H9 (cell line): ENCODE measurements at regions not wholly inside any gene's neighbourhood (a gene's known extent, or its start where the extent isn't known, plus 50 kb on each side); places are given as distances from the start of the nearest gene placed in this dataset.

ENCODE experiments used
- DNase-seq: peaks from one replicate; pipeline ENCODE4 v3.0.0-alpha.2; 2017
- H2AFZ ChIP-seq: one replicate; pipeline ENCODE4 v1.6.1; 2013; ENCODE audit warnings: mild to moderate bottlenecking, low read length, control low read depth, moderate library complexity
- H2AK5ac ChIP-seq: 2 replicates; pipeline ENCODE4 v1.6.1; 2013; ENCODE audit warnings: low read length, control low read depth, mixed read lengths; ENCODE audit not compliant: insufficient read length
- H2BK120ac ChIP-seq: one replicate; pipeline ENCODE4 v1.6.1; 2013; ENCODE audit warnings: low read depth, mild to moderate bottlenecking, low read length, control low read depth, inconsistent platforms; ENCODE audit not compliant: poor library complexity, severe bottlenecking
- H2BK12ac ChIP-seq: 2 replicates; pipeline ENCODE4 v1.6.1; 2013; ENCODE audit warnings: low read length, control low read depth, mixed read lengths, low read depth; ENCODE audit not compliant: insufficient read length
- H2BK15ac ChIP-seq: 2 replicates; pipeline ENCODE4 v1.6.1; 2013; ENCODE audit warnings: low read depth, low read length, control low read depth
- H2BK20ac ChIP-seq: one replicate; pipeline ENCODE4 v1.6.1; 2013; ENCODE audit warnings: low read depth, mild to moderate bottlenecking, low read length, control low read depth, inconsistent platforms; ENCODE audit not compliant: poor library complexity, severe bottlenecking
- H2BK5ac ChIP-seq: 2 replicates; pipeline ENCODE4 v1.6.1; 2013; ENCODE audit warnings: low read length, control low read depth, mixed read lengths; ENCODE audit not compliant: insufficient read length
- H3K14ac ChIP-seq: 2 replicates; pipeline ENCODE4 v1.6.1; 2013; ENCODE audit warnings: low read length, control low read depth; ENCODE audit not compliant: insufficient read depth
- H3K18ac ChIP-seq: 2 replicates; pipeline ENCODE4 v1.6.1; 2013; ENCODE audit warnings: low read depth, mild to moderate bottlenecking, mixed read lengths, low read length, control low read depth; ENCODE audit not compliant: insufficient read length
- H3K23ac ChIP-seq: 2 replicates; pipeline ENCODE4 v1.6.1; 2013; ENCODE audit warnings: low read length, control low read depth, mixed read lengths, low read depth; ENCODE audit not compliant: insufficient read length
- H3K23me2 ChIP-seq: 2 replicates; pipeline ENCODE4 v1.6.1; 2013; ENCODE audit warnings: low read depth, mild to moderate bottlenecking, mixed read lengths, low read length, control low read depth; ENCODE audit not compliant: insufficient read length, poor library complexity, severe bottlenecking
- H3K27ac ChIP-seq: 2 replicates; pipeline ENCODE4 v1.5.1; 2013; ENCODE audit warnings: low read length, control low read depth, mixed read lengths, low read depth; ENCODE audit not compliant: insufficient read length
- H3K27me3 ChIP-seq: 2 replicates; pipeline ENCODE4 v1.6.1; 2013; ENCODE audit warnings: low read length, control low read depth, inconsistent platforms; ENCODE audit not compliant: insufficient read depth
- H3K4ac ChIP-seq: 2 replicates; pipeline ENCODE4 v1.6.1; 2013; ENCODE audit warnings: low read depth, mild to moderate bottlenecking, control low read depth, inconsistent platforms, low read length, moderate library complexity
- H3K4me1 ChIP-seq: 2 replicates; pipeline ENCODE4 v1.6.1; 2013; ENCODE audit warnings: low read length, control low read depth, inconsistent platforms; ENCODE audit not compliant: insufficient read depth
- H3K4me2 ChIP-seq: 2 replicates; pipeline ENCODE4 v1.6.1; 2013; ENCODE audit warnings: low read length, control low read depth, mixed read lengths; ENCODE audit not compliant: insufficient read length, insufficient read depth
- H3K56ac ChIP-seq: 2 replicates; pipeline ENCODE4 v1.6.1; 2013; ENCODE audit warnings: low read depth, mild to moderate bottlenecking, mixed read lengths, low read length, control low read depth; ENCODE audit not compliant: insufficient read length
- H3K79me1 ChIP-seq: 2 replicates; pipeline ENCODE4 v1.6.1; 2013; ENCODE audit warnings: low read depth, mild to moderate bottlenecking, moderate library complexity, low read length, control low read depth, inconsistent platforms; ENCODE audit not compliant: insufficient read depth, poor library complexity, severe bottlenecking
- H3K79me2 ChIP-seq: 2 replicates; pipeline ENCODE4 v1.6.1; 2013; ENCODE audit warnings: low read length, control low read depth, inconsistent platforms; ENCODE audit not compliant: insufficient read depth
- H3K9ac ChIP-seq: 2 replicates; pipeline ENCODE4 v1.6.1; 2013; ENCODE audit warnings: low read length, control low read depth, mixed read lengths; ENCODE audit not compliant: insufficient read length; ENCODE audit errors: extremely low read depth
- H3K9me3 ChIP-seq: one replicate; pipeline ENCODE4 v1.6.1; 2013; ENCODE audit warnings: low read depth, low read length, inconsistent platforms; ENCODE audit not compliant: control insufficient read depth
- H3T11ph ChIP-seq: one replicate; pipeline ENCODE4 v1.6.1; 2013; ENCODE audit warnings: mild to moderate bottlenecking, low read length, control low read depth, inconsistent platforms
- H4K20me1 ChIP-seq: one replicate; pipeline ENCODE4 v1.6.1; 2013; ENCODE audit not compliant: control insufficient read depth, insufficient read length, insufficient read depth
- H4K5ac ChIP-seq: 2 replicates; pipeline ENCODE4 v1.6.1; 2013; ENCODE audit warnings: low read depth, mild to moderate bottlenecking, mixed read lengths, low read length, control low read depth; ENCODE audit not compliant: insufficient read length
- H4K8ac ChIP-seq: replicated peaks from 2 replicates; pipeline ENCODE4 v1.6.1; 2013; ENCODE audit warnings: low read length, control low read depth, mixed read lengths, low read depth; ENCODE audit not compliant: insufficient read length
- H4K91ac ChIP-seq: 2 replicates; pipeline ENCODE4 v1.6.1; 2013; ENCODE audit warnings: low read depth, mild to moderate bottlenecking, moderate library complexity, mixed read lengths, low read length, control low read depth; ENCODE audit not compliant: insufficient read length
- H3K27ac Mint-ChIP-seq, 3 experiments: 2 replicates in 2 of 3; 3 replicates in 1 of 3; pipeline ENCODE4 v1.8.0; 2020 to 2021; ENCODE audit warnings: mixed read lengths in 3 of 3, mild to moderate bottlenecking in 1 of 3, moderate library complexity in 1 of 3
- H3K27me3 Mint-ChIP-seq: 2 replicates; pipeline ENCODE4 v1.8.0; 2021; ENCODE audit warnings: low read depth, mild to moderate bottlenecking, moderate library complexity, mixed read lengths
- H3K36me3 Mint-ChIP-seq, 3 experiments: 2 replicates in 2 of 3; 3 replicates in 1 of 3; pipeline ENCODE4 v1.8.0; 2020 to 2021; ENCODE audit warnings: low read depth in 3 of 3, mixed read lengths in 3 of 3; ENCODE audit not compliant: insufficient read depth in 1 of 3
- H3K4me1 Mint-ChIP-seq, 2 experiments: 2 replicates each; pipeline ENCODE4 v1.8.0; 2020; ENCODE audit warnings: mixed read lengths in 2 of 2
- H3K4me3 Mint-ChIP-seq, 2 experiments: 2 replicates in 1 of 2; 3 replicates in 1 of 2; pipeline ENCODE4 v1.8.0; 2020 to 2021; ENCODE audit warnings: mild to moderate bottlenecking in 2 of 2, mixed read lengths in 2 of 2, moderate library complexity in 1 of 2
- H3K9me3 Mint-ChIP-seq, 2 experiments: 2 replicates in 1 of 2; 3 replicates in 1 of 2; pipeline ENCODE4 v1.8.0; 2020; ENCODE audit warnings: mild to moderate bottlenecking in 2 of 2, mixed read lengths in 2 of 2, moderate library complexity in 1 of 2
- CTCF ChIP-seq: fragments of 200-600 bp; sonication (generic); conservative IDR thresholded peaks from 3 replicates; pipeline ENCODE4 v1.8.0; 2021; ENCODE audit warnings: antibody characterized with exemption, mild to moderate bottlenecking
- WGBS: extraction: QIAGEN DNeasy Blood & Tissue Kit; methylation state at CpG from one replicate; pipeline ENCODE4 v1.1.7; 2013; ENCODE audit warnings: missing lambda C conversion rate, low lambda C conversion rate, mixed read lengths; ENCODE audit not compliant: insufficient read length; ENCODE audit errors: extremely low coverage; 5-methylcytosine and 5-hydroxymethylcytosine counted together

DNA sequence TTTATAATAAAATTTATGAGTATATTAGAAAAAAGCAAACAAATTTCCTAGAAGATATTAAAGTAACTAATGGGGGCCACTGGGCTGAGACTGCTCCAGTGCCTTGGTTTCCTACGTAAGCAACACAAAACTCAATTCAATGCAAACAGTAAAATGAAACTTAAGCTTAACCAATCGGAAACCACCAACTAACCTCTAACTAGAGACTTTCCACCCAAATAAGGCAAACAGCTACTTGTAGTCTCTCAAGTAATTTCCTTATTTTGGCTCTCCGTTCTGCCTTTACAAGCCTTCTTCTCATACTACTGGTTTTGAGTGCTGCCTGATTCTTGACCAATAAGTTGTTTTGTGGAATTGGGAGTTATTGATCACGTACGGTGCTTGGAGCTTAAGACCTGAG is 167.3 kb upstream of the VEGFC start:
- WGBS, result no CpG with 5 or more reads among the region's 5 CpGs
- H3K9me3 Mint-ChIP-seq, result peaks cover 11 to 13% of the 10 kb centered on the region in 2 experiments

More for the DNA sequence above, 167.3 kb upstream of the VEGFC start:
- Histone ChIP-seq H4K8ac (no peak overlapping the region), H2AFZ (no peak overlapping the region), H3K79me2 (no peaks in the 10 kb centered on the region), H3K9ac (no peak overlapping the region), H3K4me2 (no peak overlapping the region), H3K23me2 (no peaks in the 10 kb centered on the region), H2BK12ac (no peak overlapping the region), H2BK20ac (no peak overlapping the region), H2BK5ac (no peak overlapping the region), H2BK120ac (no peak overlapping the region), H3K4me1 (no peaks in the 10 kb centered on the region; the same call in 1 of the 2 replicates), H3K9me3 (peaks cover 8% of the 10 kb centered on the region), H4K91ac (no peak overlapping the region), H2AK5ac (no peak overlapping the region), H3K4ac (no peak overlapping the region), H3T11ph (no peak overlapping the region), H3K27me3 (no peaks in the 10 kb centered on the region), H4K20me1 (no peaks in the 10 kb centered on the region), H3K14ac (no peak overlapping the region), H3K23ac (no peak overlapping the region), H4K5ac (no peak overlapping the region), H3K27ac (no peak overlapping the region), H2BK15ac (no peak overlapping the region), H3K56ac (no peak overlapping the region), H3K79me1 (no peaks in the 10 kb centered on the region), H3K18ac (no peak overlapping the region)
- Mint-ChIP-seq H3K4me1 (peaks cover 8 to 9% of the 10 kb centered on the region in 2 experiments), H3K4me3 (no peak overlapping the region), H3K27ac (no peak overlapping the region), H3K27me3 (no peaks in the 10 kb centered on the region), H3K36me3 (peaks cover 8 to 12% (median 11%) of the 10 kb centered on the region in 3 experiments)
- DNase-seq, result no peak
- TF ChIP-seq CTCF, result no peak
